ENCODE measurements at regions not wholly inside any gene's neighbourhood (a gene's known extent, or its start where the extent isn't known, plus 50 kb on each side); places are given as distances from the start of the nearest gene placed in this dataset.

DNA sequence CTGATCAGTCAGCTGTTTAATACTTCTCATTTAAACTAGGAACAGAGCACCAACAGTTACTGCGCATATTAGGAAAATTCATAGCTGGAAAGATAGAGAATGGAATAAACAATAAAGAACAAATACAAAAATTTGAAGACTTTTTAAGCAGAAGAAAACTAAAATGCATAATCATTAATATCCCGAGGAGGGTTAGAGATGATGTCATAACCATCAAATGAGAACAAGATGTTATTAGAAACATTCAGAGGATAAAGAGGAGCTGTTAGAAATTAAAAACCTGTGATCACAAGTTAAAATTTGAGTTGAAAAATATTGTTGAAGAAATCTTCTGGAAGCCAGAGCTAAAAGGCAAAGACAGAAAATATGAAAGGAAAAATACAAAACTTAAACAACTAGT lies 54.0 kb upstream of the ALKAL2 start:
- TF ChIP-seq, protein P1, sequence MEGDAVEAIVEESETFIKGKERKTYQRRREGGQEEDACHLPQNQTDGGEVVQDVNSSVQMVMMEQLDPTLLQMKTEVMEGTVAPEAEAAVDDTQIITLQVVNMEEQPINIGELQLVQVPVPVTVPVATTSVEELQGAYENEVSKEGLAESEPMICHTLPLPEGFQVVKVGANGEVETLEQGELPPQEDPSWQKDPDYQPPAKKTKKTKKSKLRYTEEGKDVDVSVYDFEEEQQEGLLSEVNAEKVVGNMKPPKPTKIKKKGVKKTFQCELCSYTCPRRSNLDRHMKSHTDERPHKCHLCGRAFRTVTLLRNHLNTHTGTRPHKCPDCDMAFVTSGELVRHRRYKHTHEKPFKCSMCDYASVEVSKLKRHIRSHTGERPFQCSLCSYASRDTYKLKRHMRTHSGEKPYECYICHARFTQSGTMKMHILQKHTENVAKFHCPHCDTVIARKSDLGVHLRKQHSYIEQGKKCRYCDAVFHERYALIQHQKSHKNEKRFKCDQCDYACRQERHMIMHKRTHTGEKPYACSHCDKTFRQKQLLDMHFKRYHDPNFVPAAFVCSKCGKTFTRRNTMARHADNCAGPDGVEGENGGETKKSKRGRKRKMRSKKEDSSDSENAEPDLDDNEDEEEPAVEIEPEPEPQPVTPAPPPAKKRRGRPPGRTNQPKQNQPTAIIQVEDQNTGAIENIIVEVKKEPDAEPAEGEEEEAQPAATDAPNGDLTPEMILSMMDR (IDR thresholded peaks at IDR 0.05): no peak
- TF ChIP-seq EP300 (IDR thresholded peaks at IDR 0.05) (no peak), POLR2A (IDR thresholded peaks at IDR 0.05) (no peak)

All from sigmoid colon (tissue), 4 donors.